ENCODE measurements at regions not wholly inside any gene's neighbourhood (a gene's known extent, or its start where the extent isn't known, plus 50 kb on each side); places are given as distances from the start of the nearest gene placed in this dataset.

GRCh38 chr4:32884198-32884597 is 2164.0 kb downstream of the PCDH7 start:
- no peaks in the 10 kb centered on the region for H3K36me3 ChIP-seq

DNA sequence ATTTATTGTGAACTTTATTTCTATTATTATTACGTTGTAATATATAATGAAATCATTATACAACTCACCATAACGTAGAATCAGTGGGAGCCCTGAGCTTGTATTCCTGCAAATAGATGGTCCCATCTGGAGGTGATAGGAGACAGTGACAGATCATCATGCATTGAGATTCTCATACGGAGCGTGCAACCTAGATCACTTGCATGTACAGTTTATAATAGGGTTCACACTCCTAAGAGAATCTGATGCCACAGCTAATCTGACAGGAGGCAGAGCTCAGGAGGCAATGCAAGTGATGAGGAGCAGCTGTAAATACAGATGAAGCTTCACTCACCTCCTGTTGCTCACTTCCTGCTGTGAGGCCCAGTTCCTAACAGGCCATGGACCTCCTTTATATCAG is 2170.2 kb downstream of the PCDH7 start:
- WGBS: 64% methylated on average over 4 of the region's 4 CpGs
- Histone ChIP-seq H3K9me3 (no peaks in the 10 kb centered on the region), H3K27ac (replicated peaks in 1 of 4) (no peak overlapping the region), H3K36me3 (no peaks in the 10 kb centered on the region), H3K4me3 (no peak overlapping the region), H3K27me3 (no peaks in the 10 kb centered on the region), H3K4me1 (no peaks in the 10 kb centered on the region)
- intact Hi-C loops (cut with DNase I): no loop called here
- no peak for TF ChIP-seq POLR2A (IDR thresholded peaks at IDR 0.05; ENCODE audit: low read depth)
- no peak for TF ChIP-seq POLR2AphosphoS5 (IDR thresholded peaks at IDR 0.05)
- TF ChIP-seq, protein P1, sequence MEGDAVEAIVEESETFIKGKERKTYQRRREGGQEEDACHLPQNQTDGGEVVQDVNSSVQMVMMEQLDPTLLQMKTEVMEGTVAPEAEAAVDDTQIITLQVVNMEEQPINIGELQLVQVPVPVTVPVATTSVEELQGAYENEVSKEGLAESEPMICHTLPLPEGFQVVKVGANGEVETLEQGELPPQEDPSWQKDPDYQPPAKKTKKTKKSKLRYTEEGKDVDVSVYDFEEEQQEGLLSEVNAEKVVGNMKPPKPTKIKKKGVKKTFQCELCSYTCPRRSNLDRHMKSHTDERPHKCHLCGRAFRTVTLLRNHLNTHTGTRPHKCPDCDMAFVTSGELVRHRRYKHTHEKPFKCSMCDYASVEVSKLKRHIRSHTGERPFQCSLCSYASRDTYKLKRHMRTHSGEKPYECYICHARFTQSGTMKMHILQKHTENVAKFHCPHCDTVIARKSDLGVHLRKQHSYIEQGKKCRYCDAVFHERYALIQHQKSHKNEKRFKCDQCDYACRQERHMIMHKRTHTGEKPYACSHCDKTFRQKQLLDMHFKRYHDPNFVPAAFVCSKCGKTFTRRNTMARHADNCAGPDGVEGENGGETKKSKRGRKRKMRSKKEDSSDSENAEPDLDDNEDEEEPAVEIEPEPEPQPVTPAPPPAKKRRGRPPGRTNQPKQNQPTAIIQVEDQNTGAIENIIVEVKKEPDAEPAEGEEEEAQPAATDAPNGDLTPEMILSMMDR (IDR thresholded peaks at IDR 0.05): no peak
- TF ChIP-seq EP300 (IDR thresholded peaks at IDR 0.05): no peak
- no peak for DNase-seq (ENCODE audit: extremely low spot score)

More at GRCh38 chr4:32884198-32884597, 2164.0 kb downstream of the PCDH7 start:
- WGBS: 46% methylated on average over 2 of the region's 2 CpGs
- no peak for DNase-seq (ENCODE audit: extremely low spot score)
- Histone ChIP-seq H3K9me3 (no peaks in the 10 kb centered on the region), H3K27ac (replicated peaks in 1 of 4) (no peak overlapping the region), H3K4me3 (no peak overlapping the region), H3K4me1 (no peaks in the 10 kb centered on the region), H3K27me3 (no peaks in the 10 kb centered on the region)
- TF ChIP-seq, protein P1 (IDR thresholded peaks at IDR 0.05): no peak
- TF ChIP-seq POLR2A (IDR thresholded peaks at IDR 0.05; ENCODE audit: low read depth): no peak
- TF ChIP-seq POLR2AphosphoS5 (IDR thresholded peaks at IDR 0.05): no peak
- no peak for TF ChIP-seq EP300 (IDR thresholded peaks at IDR 0.05)
- intact Hi-C loops (cut with DNase I): no loop called here

DNA sequence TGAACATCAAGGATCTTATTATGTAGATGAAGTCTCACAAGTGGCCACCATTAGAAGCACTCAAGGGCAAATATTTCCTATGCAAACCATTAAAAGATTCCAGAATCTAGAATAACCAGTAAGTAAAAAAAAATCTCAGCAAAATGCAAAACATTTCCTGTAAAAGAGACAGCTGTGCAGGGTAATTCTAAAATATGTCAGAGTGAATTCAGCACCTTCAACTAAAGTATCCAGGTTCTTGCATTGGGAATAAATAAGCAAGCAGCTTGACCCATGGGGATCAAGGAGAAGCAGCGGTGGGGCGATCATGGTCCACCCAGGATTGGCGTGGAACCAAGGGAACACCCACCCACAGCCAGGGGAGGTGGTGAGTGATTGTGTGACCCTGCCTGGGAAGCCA is 2188.9 kb downstream of the PCDH7 start:
- Histone ChIP-seq H3K36me3 (no peaks in the 10 kb centered on the region), H3K27ac (replicated peaks in 1 of 4) (no peak overlapping the region), H3K4me1 (no peaks in the 10 kb centered on the region), H3K27me3 (no peaks in the 10 kb centered on the region), H3K9me3 (peaks cover 0 to 24% (median 7%) of the 10 kb centered on the region in 4 donors), H3K4me3 (no peak overlapping the region)
- WGBS: 79% methylated on average over 3 of the region's 3 CpGs
- DNase-seq (ENCODE audit: extremely low spot score): no peak
- intact Hi-C loops (cut with DNase I): no loop called here
- TF ChIP-seq POLR2A (IDR thresholded peaks at IDR 0.05; ENCODE audit: low read depth): no peak
- no peak for TF ChIP-seq POLR2AphosphoS5 (IDR thresholded peaks at IDR 0.05)
- TF ChIP-seq, protein P1 (IDR thresholded peaks at IDR 0.05): no peak
- TF ChIP-seq EP300 (IDR thresholded peaks at IDR 0.05): no peak

DNA sequence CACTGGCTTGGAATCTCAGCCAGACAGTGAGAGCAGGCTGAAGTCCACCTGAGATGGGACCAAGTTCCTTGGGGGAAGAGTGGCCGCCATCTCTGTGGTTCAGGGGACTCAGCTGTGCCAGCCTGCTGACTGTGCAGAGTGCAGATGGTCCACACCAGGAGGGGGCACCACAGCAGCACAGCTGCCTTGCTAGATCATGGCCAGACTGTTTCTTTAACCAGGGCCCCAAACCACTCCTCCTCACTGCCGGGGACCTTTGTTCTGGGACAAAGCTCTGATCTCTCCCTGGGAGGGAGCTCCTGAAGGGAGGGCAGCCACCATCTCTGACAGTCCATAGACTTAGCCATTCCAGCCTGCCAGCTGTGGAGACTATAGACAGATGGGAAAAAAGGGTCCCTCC is 2189.6 kb downstream of the PCDH7 start:
- no peaks in the 10 kb centered on the region for H3K27me3 ChIP-seq
- no peak overlapping the region for H3K4me3 ChIP-seq
- intact Hi-C loops (cut with DNase I): no loop called here
- WGBS: 71% methylated on average over 1 of the region's 2 CpGs
- H3K27ac ChIP-seq (replicated peaks in 1 of 4): no peak overlapping the region
- no peak for DNase-seq (ENCODE audit: extremely low spot score)
- no peaks in the 10 kb centered on the region for H3K4me1 ChIP-seq
- H3K9me3 ChIP-seq: peaks cover 0 to 24% (median 7%) of the 10 kb centered on the region in 4 donors
- no peaks in the 10 kb centered on the region for H3K36me3 ChIP-seq
- TF ChIP-seq, protein P1 (IDR thresholded peaks at IDR 0.05): no peak

- Histone ChIP-seq H3K27ac (replicated peaks in 1 of 4) (no peak overlapping the region), H3K27me3 (no peaks in the 10 kb centered on the region), H3K36me3 (no peaks in the 10 kb centered on the region), H3K4me1 (no peaks in the 10 kb centered on the region), H3K4me3 (no peak overlapping the region), H3K9me3 (no peaks in the 10 kb centered on the region)
- intact Hi-C loops (cut with DNase I): no loop called here
- DNase-seq (ENCODE audit: extremely low spot score): no peak
- TF ChIP-seq, protein P1 (IDR thresholded peaks at IDR 0.05): no peak
- TF ChIP-seq POLR2AphosphoS5 (IDR thresholded peaks at IDR 0.05): no peak
- no peak for TF ChIP-seq EP300 (IDR thresholded peaks at IDR 0.05)
- TF ChIP-seq POLR2A (IDR thresholded peaks at IDR 0.05; ENCODE audit: low read depth): no peak
Observed at GRCh38 chr4:32917586-32917985, 2197.4 kb downstream of the PCDH7 start.
